ENCODE measurements at regions not wholly inside any gene's neighbourhood (a gene's known extent, or its start where the extent isn't known, plus 50 kb on each side); places are given as distances from the start of the nearest gene placed in this dataset.
"Not testable (repeated sequence)": the region's sequence is repeated elsewhere in the genome, so short reads cannot be mapped to it uniquely, and the experiment has no call there.

DNA sequence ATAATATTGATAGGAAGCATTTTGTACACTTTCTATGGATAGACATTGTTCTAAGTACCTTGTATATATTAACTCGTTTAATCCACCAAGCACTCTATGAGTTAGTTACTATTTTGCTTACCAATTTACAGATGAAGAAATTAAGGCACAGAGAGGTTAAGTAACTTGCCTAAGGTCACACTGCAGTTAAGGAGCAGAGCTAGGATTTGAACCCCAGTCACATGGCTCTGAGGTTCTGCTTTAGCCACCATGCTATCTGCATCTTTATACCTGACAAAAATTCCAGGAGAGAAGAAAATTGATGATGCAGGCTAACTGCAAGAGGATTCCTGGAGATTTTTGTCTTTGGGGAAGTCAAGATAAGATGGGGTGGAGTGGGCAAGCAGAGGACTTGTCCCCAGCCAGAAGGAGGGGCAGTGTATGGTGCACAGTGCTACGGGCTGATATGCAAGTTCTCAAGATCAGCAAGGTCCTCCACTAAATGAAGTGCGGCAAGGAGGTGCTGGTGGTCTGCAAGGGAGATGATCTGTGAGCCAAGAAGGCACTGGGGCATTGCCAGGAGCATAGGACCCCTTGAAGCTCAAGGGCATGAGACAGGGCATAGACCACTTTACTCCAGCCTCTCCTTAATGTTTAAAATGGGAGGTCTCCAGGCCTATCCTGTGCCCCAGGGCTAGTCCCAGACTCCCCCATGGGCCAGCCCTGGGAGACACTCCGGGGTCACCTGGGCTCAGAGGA lies 430.6 kb downstream of the RPS24 start:
- DNase-seq (ENCODE audit: extremely low spot score) = no peak
- Histone ChIP-seq H3K36me3 (ENCODE audit: insufficient read depth) (no peaks in the 10 kb centered on the region), H3K27ac (ENCODE audit: low read depth) (no peak overlapping the region), H3K4me3 (ENCODE audit: low read depth, low read length) (no peak overlapping the region), H3K4me1 (ENCODE audit: insufficient read depth) (no peaks in the 10 kb centered on the region)
- 71% methylated on average over 4 of the region's 4 CpGs for WGBS

DNA sequence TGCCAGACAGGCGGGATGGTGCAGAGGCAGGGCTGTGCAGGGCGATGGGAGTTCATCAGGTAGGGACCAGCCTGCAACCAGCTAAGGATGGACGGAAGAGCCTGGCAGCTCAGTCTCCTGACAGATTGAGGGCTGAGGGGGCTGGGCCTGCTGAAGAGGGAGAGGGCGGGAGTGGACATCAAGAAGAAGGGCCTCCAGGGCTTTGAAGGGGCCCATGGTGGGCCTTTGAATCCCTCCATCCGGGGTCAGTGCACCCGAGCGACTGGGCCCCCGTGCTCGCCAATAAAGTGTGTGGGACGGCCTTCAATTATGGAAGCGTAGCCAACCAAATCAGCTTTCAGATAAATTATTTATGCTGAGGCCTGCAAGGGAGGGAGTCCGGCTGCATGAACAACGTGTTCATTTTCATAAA lies 431.2 kb downstream of the RPS24 start:
- DNase-seq (ENCODE audit: extremely low spot score) = peak; percentile 76
- Histone ChIP-seq H3K27ac (ENCODE audit: low read depth) (no peak overlapping the region), H3K36me3 (ENCODE audit: insufficient read depth) (no peaks in the 10 kb centered on the region), H3K4me3 (ENCODE audit: low read depth, low read length) (no peak overlapping the region), H3K4me1 (ENCODE audit: insufficient read depth) (no peaks in the 10 kb centered on the region)
- WGBS = 57% methylated on average over 13 of the region's 13 CpGs

DNA sequence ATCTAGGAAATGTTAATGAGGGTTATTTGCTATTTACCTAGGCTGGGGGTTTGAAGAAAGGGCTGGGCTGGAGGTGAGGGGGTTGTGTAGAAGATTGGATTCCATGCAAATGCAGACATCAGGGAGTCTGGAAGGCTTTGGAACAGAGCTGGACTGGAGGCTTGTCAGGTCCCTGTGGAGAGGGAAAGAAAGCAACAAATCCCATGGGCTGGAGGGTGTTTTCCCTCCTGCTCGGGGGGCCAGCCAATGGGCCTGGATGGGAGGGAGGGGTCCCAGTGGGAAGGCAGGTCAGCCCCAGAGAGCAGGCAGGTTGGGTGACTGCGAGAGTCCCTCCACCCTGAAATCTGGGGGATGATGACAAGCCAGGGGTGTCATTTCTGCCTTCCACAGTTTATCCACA lies 431.8 kb downstream of the RPS24 start:
- Histone ChIP-seq H3K27ac (ENCODE audit: low read depth) (no peak overlapping the region), H3K4me1 (ENCODE audit: insufficient read depth) (no peaks in the 10 kb centered on the region), H3K4me3 (ENCODE audit: low read depth, low read length) (no peak overlapping the region), H3K36me3 (ENCODE audit: insufficient read depth) (no peaks in the 10 kb centered on the region)
- WGBS = 79% methylated on average over 2 of the region's 2 CpGs
- no peak for DNase-seq (ENCODE audit: extremely low spot score)

DNA sequence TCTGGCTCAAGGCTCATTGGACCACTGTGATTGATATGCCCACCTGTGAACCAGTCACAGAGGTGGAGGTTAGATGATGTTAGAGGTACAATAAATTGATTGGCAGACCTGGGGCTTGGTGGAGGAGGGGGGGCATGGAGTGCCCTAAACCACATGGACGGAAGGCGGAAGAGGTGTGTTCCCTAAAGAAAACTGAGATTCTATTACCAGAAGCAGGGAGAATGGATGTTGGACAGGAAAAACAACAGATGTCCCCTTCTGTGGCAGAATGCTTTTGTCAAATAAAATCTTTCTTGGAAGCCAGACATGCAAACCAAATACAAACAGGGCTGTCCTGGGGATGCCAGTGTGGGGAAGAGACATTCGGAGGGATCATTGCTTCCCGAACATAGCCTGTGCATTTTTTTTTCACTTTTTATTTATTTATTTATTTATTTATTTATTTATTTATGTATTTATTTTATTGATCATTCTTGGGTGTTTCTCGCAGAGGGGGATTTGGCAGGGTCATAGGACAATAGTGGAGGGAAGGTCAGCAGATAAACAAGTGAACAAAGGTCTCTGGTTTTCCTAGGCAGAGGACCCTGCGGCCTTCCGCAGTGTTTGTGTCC lies 433.9 kb downstream of the RPS24 start:
- no peak for DNase-seq (ENCODE audit: extremely low spot score)
- Histone ChIP-seq H3K4me3 (ENCODE audit: low read depth, low read length) (no peak overlapping the region), H3K27ac (ENCODE audit: low read depth) (no peak overlapping the region), H3K36me3 (ENCODE audit: insufficient read depth) (no peaks in the 10 kb centered on the region), H3K4me1 (ENCODE audit: insufficient read depth) (no peaks in the 10 kb centered on the region)
- WGBS = 67% methylated on average over 5 of the region's 7 CpGs

DNA sequence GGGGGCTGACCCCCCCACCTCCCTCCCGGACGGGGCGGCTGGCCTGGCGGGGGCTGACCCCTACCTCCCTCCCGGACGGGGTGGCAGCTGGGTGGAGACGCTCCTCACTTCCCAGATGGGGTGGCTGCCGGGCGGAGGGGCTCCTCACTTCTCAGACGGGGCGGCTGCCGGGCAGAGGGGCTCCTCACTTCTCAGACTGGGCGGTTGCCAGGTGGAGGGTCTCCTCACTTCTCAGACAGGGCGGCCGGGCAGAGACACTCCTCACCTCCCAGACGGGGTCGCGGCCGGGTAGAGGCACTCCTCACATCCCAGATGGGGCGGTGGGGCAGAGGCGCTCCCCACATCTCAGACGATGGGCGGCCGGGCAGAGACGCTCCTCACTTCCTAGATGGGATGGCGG lies 435.1 kb downstream of the RPS24 start:
- DNase-seq (ENCODE audit: extremely low spot score); H3K4me3 ChIP-seq (ENCODE audit: low read depth, low read length); H3K4me1 ChIP-seq (ENCODE audit: insufficient read depth); H3K36me3 ChIP-seq (ENCODE audit: insufficient read depth); H3K27ac ChIP-seq (ENCODE audit: low read depth): not testable (repeated sequence)
- 96% methylated on average over 26 of the region's 26 CpGs for WGBS

DNA sequence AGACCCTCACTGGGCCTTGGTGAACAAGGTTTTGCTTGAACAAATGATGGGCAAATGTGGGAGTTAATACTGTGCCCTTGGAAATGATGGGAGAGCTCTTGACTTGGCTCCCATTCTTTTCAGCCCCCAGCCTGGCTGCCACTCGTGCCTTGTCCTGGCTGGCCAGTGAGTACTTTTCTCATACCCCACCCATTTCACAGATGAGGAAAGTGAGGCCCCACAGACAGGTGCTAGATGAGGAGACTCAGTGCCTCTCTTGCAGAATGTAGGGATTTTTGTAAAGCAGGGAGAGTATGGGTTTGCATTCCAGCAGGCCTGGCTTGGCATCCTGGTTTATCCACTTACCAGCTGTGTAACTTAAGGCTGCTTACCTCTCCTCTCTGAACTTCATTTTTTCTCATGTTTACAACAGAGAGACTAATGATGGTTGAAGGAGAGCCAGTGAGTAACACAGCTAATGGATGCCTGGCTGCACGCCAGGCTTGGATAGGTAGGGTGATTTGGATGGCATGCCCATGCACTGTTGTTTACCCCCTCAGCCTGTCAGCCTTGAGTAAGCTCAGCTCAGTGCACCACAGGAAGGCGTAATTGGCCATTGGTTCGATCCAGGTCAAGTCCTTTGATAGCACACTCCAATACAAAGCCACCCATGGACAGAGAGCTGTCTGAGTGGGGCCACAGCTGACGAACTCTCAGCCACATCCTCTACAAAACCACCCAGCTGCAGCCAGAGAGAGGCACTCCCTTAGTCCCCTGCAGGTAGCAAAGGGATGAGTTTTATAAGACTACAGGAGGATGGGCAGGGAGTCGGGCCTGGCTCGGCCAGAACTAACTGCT lies 436.8 kb downstream of the RPS24 start:
- WGBS = 86% methylated on average over 7 of the region's 7 CpGs
- DNase-seq (ENCODE audit: extremely low spot score) = no peak
- Histone ChIP-seq H3K4me3 (ENCODE audit: low read depth, low read length) (no peak overlapping the region), H3K27ac (ENCODE audit: low read depth) (no peak overlapping the region), H3K4me1 (ENCODE audit: insufficient read depth) (no peaks in the 10 kb centered on the region), H3K36me3 (ENCODE audit: insufficient read depth) (no peaks in the 10 kb centered on the region)

DNA sequence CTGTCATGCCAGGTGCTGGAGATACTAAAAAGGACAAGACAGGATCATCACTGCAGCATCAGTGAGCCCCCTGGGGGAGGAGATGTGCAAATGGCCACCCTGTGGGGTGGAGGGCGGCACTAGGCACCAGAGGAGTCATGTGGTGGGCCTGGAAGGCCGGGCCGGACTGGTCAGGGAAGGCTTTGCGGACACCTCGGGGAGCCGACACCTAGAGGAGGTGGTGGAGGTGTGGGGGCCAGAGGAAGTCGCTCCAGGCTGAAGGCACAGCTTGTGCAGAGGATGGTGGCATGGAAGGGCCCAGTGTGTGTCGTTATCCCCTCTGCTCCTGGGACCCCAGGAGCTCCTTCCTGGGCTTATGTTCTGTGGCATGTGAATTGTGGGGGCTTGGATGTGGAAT lies 437.7 kb downstream of the RPS24 start:
- 80% methylated on average over 8 of the region's 8 CpGs for WGBS
- Histone ChIP-seq H3K27ac (ENCODE audit: low read depth) (no peak overlapping the region), H3K4me3 (ENCODE audit: low read depth, low read length) (no peak overlapping the region), H3K36me3 (ENCODE audit: insufficient read depth) (no peaks in the 10 kb centered on the region), H3K4me1 (ENCODE audit: insufficient read depth) (no peaks in the 10 kb centered on the region)
- no peak for DNase-seq (ENCODE audit: extremely low spot score)

DNA sequence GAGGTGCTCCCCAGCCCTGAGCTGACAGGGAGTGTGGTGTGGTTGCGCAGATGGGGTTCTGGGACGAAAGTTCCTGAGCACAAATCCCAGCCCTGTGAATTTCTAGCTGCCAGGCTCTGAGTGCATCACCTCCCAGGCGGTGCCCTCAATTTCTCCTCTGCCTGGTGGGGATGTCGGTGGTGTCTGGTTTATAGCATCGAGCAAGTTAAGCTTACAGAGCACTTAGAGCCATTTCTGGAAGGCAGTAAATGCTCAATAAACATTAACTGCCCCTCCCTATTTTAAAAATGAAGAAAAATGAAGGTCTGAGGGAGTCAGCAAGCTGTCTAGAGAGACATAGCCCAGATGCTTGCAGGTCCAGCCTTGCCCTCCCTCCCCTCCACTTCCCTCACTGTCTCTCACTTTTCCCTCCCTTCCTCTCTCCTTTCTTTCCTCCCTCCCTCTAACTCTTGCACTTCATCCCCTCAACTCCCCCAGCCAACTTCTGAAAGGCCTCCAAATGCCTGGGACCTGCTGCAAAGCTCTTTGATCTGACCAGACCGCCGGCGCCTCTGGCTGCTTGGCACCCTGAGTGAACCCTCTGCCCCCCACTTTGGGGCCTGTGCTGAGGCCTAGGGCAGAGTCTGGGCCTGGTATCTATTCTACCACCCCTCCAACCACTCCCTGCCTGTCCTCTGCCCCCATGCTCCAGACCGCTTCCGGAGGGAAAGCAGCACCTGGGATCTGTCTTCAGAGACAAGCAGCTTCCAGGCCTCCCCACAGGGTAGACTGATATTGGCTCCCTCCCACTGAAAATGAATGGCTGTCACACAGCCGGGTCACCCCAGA lies 438.3 kb downstream of the RPS24 start:
- WGBS = 51% methylated on average over 11 of the region's 11 CpGs
- Histone ChIP-seq H3K4me3 (ENCODE audit: low read depth, low read length) (no peak overlapping the region), H3K36me3 (ENCODE audit: insufficient read depth) (no peaks in the 10 kb centered on the region), H3K4me1 (ENCODE audit: insufficient read depth) (no peaks in the 10 kb centered on the region), H3K27ac (ENCODE audit: low read depth) (no peak overlapping the region)
- peak; percentile 69 for DNase-seq (ENCODE audit: extremely low spot score)

DNA sequence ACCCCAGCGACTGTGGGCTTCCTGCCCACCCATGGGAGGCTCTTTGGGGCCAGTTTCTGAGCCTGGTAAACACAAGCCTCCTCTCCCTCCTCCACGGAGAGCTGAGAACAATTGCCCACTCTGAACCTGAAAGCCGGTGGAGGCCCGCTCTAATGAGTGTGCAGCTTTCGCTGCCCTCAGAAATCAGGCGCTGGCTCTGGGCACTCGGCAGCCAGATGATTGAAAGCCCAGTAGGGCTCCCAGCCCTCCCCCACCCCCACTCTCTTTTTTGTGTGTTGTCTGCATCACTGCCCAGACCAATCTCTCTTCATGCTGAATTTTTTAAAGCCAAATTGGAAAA lies 438.9 kb downstream of the RPS24 start:
- Histone ChIP-seq H3K27ac (ENCODE audit: low read depth) (no peak overlapping the region), H3K4me1 (ENCODE audit: insufficient read depth) (no peaks in the 10 kb centered on the region), H3K4me3 (ENCODE audit: low read depth, low read length) (no peak overlapping the region), H3K36me3 (ENCODE audit: insufficient read depth) (no peaks in the 10 kb centered on the region)
- WGBS = 54% methylated on average over 7 of the region's 7 CpGs
- no peak for DNase-seq (ENCODE audit: extremely low spot score)

DNA sequence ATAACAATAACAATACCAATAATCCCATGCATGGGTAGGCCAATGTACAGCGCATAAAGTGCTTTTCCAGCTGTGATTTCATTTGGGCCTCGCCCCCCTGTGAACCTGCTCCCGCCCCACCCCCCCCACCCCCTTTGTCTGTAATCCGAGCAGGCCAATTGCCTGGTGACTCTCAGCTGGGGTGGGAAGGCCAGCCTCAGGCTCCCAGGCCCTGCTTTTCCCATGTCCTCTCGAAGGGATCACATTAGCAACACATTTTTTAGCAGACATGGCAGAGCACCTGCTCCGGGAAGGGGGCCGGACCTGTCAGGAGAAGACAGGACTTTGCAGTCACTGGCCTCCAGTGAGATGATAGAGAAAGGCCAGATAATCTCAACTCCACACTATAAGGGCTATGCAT lies 439.3 kb downstream of the RPS24 start:
- Histone ChIP-seq H3K4me1 (ENCODE audit: insufficient read depth) (no peaks in the 10 kb centered on the region), H3K4me3 (ENCODE audit: low read depth, low read length) (no peak overlapping the region), H3K36me3 (ENCODE audit: insufficient read depth) (no peaks in the 10 kb centered on the region), H3K27ac (ENCODE audit: low read depth) (no peak overlapping the region)
- no peak for DNase-seq (ENCODE audit: extremely low spot score)
- WGBS = 65% methylated on average over 7 of the region's 7 CpGs

DNA sequence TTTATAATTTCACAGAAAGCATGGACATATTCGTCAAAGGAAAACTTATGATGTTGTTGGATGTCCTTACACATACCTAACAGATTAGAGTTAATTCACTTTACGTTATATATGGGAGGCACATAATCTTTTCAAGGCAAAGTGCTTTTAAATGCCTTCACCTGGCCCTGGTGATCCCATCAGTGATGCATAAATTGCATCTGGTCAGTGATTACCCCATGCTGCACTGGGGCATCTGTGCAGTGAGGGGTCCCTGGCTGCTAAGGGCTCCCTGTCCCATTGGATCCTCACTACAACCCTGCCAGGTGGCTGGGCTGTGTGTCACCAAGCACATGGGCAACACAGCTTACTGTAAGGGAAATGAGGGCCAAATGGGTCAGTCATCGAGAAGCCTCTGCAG lies 441.1 kb downstream of the RPS24 start:
- Histone ChIP-seq H3K36me3 (ENCODE audit: insufficient read depth) (no peaks in the 10 kb centered on the region), H3K4me3 (ENCODE audit: low read depth, low read length) (no peak overlapping the region), H3K4me1 (ENCODE audit: insufficient read depth) (no peaks in the 10 kb centered on the region), H3K27ac (ENCODE audit: low read depth) (no peak overlapping the region)
- WGBS = 94% methylated on average over 3 of the region's 3 CpGs
- DNase-seq (ENCODE audit: extremely low spot score) = no peak

DNA sequence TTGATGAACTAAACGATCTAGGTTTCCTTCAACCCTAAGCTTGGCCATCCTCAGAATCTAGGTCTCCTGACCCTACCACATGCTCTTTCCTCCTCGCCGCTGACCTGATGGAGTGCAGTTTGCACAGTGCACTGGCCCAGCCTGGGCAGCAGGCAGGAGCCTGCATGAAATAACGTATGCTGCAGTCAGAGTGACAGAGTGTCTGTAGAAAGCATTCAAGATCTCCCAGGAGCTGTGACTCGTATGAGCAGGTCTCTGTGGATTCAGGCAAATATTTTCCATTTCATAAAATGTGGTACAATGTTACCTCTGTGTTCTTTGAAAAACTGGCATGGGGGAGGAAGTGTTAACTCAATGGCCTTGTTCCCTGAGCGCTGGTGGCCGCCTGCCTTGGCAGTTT lies 441.8 kb downstream of the RPS24 start:
- no peak overlapping the region for H3K27ac ChIP-seq (ENCODE audit: low read depth)
- H3K4me3 ChIP-seq (ENCODE audit: low read depth, low read length) = no peak overlapping the region
- H3K4me1 ChIP-seq (ENCODE audit: insufficient read depth) = no peaks in the 10 kb centered on the region
- no peaks in the 10 kb centered on the region for H3K36me3 ChIP-seq (ENCODE audit: insufficient read depth)
- WGBS = 74% methylated on average over 7 of the region's 7 CpGs
- DNase-seq (ENCODE audit: extremely low spot score) = no peak

DNA sequence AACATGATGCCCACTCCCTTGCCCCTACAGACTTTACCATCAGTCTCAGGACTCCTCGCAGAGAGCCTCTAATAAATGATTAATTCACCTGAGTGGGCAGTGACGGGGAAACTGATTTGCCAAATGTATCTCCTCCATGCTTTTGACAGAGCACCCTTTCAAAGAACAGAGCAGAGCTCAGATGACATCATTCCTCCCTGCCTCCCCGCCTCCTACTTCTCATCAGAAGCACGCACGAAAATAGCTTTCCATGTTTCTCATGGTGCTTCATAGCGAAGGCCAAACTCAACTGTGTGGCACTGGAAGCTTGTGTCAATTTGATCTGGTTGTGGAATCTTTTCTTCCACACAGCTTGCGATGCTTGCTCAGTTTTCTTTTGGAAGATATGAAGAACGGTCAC lies 442.5 kb downstream of the RPS24 start:
- H3K4me1 ChIP-seq (ENCODE audit: insufficient read depth) = no peaks in the 10 kb centered on the region
- WGBS = 93% methylated on average over 8 of the region's 8 CpGs
- no peak overlapping the region for H3K4me3 ChIP-seq (ENCODE audit: low read depth, low read length)
- H3K36me3 ChIP-seq (ENCODE audit: insufficient read depth) = no peaks in the 10 kb centered on the region
- DNase-seq (ENCODE audit: extremely low spot score) = no peak
- H3K27ac ChIP-seq (ENCODE audit: low read depth) = no peak overlapping the region
